Heart left ventricle (tissue), 13 donors: ENCODE measurements at regions not wholly inside any gene's neighbourhood (a gene's known extent, or its start where the extent isn't known, plus 50 kb on each side); places are given as distances from the start of the nearest gene placed in this dataset.

Experiments
- POLR2A ChIP-seq, 2 donors: fragments of 450-650 bp; IDR thresholded peaks; one replicate each; pipeline ENCODE4 v1.6.1; 2017; ENCODE audit warnings: antibody characterized with exemption in 2 of 2, mild to moderate bottlenecking in 2 of 2, moderate library complexity in 2 of 2
- TF ChIP-seq, protein P1 (sequence below), 12 donors: fragments of 200-600 bp; sonication (generic) in 4 of 12; IDR thresholded peaks; one replicate each; pipeline versions ENCODE4 v1.5.0 to v1.8.0; 2018 to 2022; ENCODE audit warnings: antibody characterized with exemption in 12 of 12, mild to moderate bottlenecking in 5 of 12
- donor health status: ischemic (EF 13 %, LVEDD 7.1; RV severe dilation, severe dysfunction).
- donor health status: DM: no; HTN: yes; CAD: no.
- donor health status: DM: no; HTN: no; CAD: no.
- donor health status: ischemic (EF 25% LVEDD 6.9; RV normal size, moderate dysfunction).
- donor health status: ischemic (EF 25% LVEDD 5.7; RV mildly dilated, moderate dysfunction).
- donor health status: ischemic (EF 35%, LVEDD 5.7; RV mildly dilated, moderate dysfunction).
- donor health status: nonischemic (EF 11% LVEDD 7.7; RV severe dilation, severe dysfunction).
- donor health status: DM: yes; HTN: yes; CAD: no.
- donor health status: PGD.
- donor health status: ischemic (EF 29% LVEDD 5.4; RV normal size, mild dysfunction).
- donor health status: nonischemic (EF 23%, LVEDD 6.1; RV moderate dilation, normal function).

DNA sequence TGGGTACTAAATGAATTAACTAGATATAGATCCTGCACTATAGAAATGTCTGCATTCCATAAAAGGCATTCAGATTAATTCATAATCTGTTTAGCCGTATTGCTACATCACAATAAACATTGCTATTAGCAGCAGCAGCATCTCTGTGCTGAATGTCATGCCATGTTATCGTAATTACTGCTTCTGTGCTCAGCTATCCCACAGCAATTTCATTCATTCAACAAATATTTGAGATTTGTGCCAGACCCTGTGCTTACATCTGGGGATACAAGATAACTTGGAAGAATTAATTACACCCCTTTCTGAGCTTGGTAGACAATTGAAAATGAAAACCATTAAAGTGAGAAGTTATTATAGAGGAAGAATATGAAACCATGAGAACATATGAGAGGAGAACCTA, 185.8 kb upstream of the C11orf87 start:
- TF ChIP-seq, protein P1, sequence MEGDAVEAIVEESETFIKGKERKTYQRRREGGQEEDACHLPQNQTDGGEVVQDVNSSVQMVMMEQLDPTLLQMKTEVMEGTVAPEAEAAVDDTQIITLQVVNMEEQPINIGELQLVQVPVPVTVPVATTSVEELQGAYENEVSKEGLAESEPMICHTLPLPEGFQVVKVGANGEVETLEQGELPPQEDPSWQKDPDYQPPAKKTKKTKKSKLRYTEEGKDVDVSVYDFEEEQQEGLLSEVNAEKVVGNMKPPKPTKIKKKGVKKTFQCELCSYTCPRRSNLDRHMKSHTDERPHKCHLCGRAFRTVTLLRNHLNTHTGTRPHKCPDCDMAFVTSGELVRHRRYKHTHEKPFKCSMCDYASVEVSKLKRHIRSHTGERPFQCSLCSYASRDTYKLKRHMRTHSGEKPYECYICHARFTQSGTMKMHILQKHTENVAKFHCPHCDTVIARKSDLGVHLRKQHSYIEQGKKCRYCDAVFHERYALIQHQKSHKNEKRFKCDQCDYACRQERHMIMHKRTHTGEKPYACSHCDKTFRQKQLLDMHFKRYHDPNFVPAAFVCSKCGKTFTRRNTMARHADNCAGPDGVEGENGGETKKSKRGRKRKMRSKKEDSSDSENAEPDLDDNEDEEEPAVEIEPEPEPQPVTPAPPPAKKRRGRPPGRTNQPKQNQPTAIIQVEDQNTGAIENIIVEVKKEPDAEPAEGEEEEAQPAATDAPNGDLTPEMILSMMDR (IDR thresholded peaks at IDR 0.05), result no peak
- TF ChIP-seq POLR2A (IDR thresholded peaks at IDR 0.05), result no peak
